HG03064 (cell line): ENCODE measurements at regions not wholly inside any gene's neighbourhood (a gene's known extent, or its start where the extent isn't known, plus 50 kb on each side); places are given as distances from the start of the nearest gene placed in this dataset.
"Not testable (repeated sequence)": the region's sequence is repeated elsewhere in the genome, so short reads cannot be mapped to it uniquely, and the experiment has no call there.

Experiments used
- ATAC-seq: cut with Tn5 transposase; IDR thresholded peaks from one replicate; pipeline ENCODE4 v1.9.1; 2021; ENCODE audit warnings: low read depth; ENCODE audit not compliant: unreplicated experiment

DNA sequence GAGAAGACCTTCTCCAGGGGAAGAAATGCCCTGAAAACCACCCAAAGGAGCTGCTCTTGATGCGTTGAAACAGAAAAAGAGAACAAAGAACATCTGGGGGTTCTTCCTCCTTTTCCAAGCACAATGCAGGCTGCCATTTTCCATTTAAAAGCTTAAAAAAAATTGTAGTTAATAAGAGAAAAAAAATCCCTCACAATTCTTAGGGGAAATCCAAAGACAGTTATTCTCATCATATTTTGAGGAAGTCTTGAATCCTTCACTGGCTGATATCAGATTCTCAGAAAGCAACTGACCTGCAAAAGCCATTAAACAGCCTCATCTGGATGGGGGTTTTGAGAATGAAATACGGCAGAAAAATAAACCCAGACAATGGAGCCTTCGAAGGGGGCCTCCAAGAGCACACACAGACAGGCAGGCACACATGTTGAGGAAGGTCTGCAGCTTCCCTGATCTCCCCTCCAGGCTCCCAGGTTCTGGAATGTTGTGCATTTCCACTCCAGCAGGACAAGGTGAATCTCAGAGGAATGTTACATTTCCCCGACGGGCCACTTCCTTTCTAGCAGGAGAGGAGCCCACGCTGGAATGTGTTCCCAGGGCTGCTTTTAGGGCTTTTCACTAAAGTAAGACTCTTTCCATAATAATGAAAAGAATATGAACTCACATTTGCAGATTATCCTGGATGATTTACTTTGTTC lies 159.4 kb upstream of the S1PR3 start:
- ATAC-seq = no peak

DNA sequence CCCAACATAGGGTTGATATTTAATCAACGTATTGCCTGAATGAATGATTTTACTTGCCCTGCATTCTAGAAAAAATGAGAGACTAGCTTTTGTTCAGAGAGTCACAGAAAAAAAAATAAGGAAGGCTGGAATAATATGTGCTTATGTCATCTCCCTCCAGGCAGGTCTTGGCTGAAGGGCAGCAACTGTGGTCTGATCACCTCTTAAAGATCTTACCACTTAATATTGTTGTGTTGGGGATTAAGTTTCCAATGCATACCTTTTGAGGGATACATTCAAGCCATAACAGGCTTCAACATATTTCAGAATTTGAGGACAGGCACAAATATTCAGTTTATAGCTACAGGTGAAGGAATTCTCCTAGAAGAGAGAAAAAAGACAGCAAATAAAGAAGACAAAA lies 157.3 kb upstream of the S1PR3 start:
- ATAC-seq = no peak

DNA sequence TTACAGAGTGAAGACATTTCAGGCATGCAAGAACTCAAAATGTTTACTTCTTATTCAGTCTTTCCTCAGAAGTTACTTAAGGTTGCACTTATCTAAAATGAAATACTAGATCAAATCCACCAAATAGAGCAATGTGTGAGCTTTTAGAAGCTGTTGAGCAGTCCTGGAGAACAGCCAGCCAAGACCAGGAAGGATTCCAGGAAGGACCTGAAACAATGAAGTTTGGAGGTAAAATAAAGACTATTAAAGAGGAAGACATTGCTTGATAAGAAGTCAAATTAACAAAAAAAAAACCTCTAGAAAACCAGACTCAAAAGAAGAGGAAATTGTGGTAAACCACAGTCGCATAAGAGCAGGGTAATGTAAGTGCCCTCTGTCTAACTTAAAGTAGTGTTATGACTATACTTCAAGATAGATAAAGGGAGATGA lies 156.2 kb upstream of the S1PR3 start:
- peak; percentile 94 for ATAC-seq

DNA sequence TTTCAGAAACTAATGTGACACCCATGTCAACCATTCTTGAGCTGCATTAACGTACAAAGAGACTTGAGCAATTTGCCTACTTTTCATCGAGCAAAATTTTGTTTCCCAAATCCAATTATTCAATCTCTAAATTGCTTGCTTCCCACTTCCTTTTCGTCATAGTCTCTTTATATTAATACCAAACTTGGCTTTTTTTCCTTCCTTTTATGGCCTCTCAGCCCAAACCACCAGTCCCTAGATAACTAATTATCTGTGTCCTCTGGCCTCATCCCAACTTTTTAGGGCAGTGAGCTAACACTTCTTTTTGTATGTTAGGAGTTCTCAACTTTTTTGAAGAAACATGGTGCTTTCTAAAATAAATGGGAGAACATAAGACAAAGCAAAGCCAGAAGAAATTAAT lies 155.5 kb upstream of the S1PR3 start:
- no peak for ATAC-seq

DNA sequence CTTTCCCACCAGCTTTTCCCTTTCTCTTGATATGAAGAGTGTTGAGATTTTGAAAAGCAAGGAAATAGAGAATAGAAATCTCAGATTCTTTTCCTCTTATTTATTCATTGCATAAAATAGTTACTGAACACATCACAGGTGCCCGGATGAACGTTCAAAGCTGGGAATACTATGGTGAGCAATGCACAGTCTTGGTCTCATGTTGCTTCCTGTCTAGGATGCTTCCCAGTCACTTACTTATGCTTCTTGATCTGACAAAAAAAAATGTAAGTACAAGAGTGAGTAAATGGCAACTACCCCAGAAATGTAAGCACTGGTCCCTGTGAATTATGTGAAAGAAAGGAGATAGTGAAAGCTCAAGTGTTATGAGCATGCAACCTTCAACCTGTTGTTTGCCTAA lies 153.5 kb upstream of the S1PR3 start:
- no peak for ATAC-seq

DNA sequence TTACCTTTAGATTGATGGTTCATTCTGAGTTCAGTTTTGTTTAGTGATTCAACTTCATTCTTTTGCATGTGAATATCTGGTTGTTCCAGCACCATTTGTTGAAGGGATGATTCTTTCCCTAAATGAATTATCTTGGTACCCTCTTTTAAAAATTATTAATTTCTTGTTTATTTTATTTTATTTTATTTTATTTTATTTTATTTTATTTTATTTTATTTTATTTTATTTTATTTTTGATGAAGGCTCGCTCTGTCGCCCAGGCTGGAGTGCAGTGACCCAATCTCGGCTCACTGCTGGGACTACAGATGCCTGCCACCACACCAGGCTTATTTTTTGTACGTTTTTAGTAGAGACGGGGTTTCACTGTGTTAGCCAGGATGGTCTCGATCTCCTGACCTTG lies 141.4 kb upstream of the S1PR3 start:
- not testable (repeated sequence) for ATAC-seq

DNA sequence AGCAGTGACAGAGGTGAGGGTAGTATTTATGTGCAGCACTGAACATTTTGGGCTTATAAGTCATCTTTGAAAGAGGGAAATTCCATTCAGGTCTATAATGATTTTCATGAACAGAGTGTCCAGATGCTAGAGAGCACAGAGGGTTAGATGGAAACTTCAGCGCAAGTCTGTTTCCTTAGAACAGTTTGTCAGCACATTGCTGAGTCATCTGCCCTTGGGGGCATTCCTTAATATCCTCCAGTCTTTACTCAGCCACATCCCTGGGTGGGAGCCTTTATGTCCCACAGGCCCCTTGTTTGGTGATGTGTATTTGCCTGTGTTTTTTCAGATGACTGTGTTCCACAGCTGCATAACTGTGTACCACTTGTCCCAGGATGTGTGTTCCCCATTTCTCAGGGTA lies 138.5 kb upstream of the S1PR3 start:
- ATAC-seq = no peak

DNA sequence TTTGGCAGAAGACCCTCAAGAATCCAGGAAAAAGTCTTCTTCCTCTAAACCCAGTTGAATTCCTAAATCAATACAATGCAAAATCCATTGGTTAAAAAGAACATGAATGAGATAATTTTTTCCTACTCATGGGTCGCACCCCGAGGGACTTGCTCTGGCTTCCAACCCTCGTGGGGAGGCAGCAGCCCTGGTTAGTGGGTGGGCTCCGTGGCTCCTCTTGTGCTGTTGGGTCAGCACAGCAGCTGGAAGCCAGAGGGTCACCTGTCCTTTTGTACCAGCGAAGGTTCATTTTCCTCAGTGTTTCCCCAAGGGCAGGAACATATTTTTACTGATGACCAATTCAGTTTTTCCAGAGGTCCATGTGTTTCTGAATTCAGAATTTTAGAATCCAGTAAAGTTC lies 120.6 kb upstream of the S1PR3 start:
- no peak for ATAC-seq

DNA sequence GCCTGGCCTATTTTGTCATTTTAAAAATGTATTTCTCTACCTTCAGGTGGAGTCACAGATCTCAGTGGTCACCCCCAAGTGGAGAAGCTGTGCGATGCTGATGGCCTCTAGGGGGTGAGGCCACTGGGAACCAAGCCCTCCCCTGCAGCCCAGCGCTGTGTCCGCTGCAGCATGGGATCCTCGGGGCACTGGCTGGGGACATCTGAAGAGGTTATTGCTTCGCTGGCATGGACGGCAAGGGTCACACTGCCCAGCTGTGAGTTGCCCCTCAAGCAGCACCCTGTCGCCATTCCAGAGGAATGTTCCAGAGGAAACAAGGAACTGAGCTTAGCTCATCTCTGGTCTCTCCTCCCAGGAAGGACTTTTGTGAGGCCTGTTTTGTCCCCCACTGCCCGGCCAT lies 119.6 kb upstream of the S1PR3 start:
- ATAC-seq = no peak

DNA sequence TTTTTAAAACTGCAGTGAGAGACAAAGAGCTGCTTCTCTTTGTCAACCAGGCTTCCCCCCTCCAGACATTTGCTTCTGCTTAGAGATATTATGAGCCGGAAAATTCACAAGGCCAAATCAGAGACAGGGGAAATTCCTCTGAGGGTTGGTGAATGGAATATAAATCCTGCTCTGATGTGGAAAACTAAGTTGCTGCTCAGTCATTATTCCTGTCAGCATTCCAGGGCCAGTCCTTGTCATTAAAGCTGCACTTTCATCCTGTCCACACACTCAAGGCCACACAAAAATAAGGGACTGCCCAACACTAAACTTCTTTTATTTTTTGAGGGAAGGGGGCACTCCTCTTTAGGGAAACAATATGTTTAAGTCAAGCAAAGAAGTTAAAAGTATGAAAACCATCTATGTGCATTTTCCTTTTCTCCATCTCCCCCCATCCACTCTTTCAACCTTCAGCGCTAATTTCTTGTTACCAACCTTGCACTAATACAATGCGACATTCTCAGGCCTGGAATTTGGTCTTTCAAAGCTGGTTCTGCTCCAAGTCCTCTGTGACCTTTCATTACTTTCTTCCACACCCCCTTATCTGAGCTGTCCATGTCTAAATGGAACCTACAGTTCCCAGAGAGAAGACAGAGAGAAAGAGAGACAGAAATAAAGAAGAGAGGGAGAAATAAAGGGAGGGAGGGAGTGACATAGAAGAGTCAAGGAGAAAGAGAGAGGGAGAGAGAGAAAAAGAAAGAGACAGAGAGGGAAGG lies 118.9 kb upstream of the S1PR3 start:
- ATAC-seq = no peak

DNA sequence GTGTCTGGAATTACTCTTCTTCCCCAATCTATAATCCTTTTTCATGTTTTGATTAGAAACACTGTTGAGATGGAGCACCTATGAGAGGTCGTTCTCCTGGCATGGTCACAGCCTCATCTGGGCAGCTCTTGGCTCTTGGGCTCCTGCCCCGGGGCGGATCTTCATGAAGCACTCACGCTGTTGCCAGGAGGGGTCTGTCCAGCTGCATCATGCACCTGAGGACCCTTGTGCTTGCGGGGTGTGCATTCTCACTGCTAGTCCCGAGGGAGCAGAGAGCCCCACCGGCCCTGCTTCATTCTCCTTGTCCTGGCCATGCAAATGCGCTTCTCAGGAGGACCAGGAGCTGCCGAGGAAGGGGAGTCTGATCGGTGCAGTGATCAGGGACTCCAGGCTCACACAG lies 117.6 kb upstream of the S1PR3 start:
- no peak for ATAC-seq

DNA sequence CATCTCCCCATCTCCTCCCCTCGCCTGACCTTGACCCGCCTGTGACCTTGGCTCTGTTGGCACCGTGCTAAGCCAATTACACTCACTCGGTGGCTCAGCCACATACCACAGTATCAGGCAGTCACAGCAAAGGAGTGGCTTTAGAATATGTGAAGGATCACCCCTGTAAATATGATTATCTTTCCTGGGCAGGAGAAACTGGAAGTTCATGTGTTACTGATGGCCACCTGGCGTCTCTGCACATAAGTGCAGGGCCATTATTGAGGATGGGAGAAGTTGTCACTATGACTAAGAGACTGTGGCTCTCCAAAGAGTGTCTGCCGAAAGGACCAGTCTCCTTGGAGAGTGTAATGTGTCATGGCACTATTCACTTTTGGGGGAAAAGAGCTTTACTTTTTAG lies 116.9 kb upstream of the S1PR3 start:
- no peak for ATAC-seq

DNA sequence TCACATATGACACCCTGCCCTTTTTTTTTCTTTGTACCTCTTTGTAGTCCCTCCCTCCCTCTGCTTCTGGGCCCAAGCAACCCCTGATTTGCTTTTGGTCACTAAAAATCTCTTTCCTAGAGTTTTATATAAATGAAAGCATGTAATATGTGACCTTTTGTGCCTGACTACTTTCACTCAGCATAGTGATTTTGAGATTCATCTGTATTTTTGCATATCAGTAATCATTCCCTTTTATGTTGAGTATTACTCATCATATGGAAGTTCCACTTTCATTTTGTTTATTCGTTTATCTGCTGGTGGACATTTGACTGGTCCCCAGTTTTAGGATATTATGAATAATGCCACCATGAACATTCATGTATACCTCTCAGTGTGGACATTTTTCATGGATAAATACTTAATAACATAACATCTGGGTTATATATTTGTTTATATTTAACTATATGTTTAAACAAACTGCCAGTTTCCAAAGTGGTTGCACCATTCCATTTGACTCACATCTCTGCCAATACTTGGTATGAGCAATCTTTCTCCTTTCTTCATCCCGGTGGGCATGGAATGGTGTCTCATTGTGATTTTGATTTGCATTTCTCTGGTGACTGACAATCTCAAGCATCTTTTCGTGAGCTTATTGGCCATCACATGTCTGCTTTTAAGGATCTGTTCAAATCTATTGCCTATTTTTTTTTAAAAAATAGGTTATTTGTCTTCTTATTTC lies 115.7 kb upstream of the S1PR3 start:
- ATAC-seq = no peak

DNA sequence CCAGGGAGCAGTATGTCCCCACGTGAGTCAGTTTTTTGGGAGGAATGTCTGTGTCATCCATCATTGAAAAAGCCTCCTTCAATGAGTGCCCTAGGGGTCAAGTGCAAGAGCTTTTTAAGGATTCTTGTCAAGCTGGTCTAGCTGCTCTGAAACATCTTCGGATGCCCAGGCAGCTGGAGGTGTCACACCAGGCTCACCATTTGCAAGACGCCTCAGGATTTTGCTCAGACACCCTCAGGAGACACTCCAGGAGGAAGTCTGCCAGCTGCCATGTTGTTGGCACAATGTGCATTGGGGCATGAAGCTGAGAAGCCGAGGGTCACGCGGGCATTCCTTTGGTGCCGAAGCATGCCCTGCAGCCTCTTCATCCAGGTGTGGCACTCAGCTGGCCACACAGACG lies 111.1 kb upstream of the S1PR3 start:
- no peak for ATAC-seq

DNA sequence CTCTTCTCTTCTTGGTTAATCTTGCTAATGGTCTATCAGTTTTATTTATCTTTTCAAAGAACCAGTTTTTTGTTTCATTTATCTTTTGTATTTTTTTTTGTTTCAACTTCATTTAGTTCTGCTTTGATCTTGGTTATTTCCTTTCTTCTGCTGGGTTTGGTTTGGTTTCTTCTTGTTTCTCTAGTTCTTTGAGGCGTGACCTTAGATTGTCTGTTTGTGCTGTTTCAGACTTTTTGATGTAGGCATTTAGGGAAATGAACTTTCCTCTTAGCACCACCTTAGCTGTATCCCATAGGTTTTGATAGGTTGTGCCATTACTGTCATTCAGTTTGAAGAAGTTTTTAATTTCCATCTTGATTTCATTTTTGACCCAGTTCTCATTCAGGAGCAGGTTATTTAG lies 107.0 kb upstream of the S1PR3 start:
- not testable (repeated sequence) for ATAC-seq

DNA sequence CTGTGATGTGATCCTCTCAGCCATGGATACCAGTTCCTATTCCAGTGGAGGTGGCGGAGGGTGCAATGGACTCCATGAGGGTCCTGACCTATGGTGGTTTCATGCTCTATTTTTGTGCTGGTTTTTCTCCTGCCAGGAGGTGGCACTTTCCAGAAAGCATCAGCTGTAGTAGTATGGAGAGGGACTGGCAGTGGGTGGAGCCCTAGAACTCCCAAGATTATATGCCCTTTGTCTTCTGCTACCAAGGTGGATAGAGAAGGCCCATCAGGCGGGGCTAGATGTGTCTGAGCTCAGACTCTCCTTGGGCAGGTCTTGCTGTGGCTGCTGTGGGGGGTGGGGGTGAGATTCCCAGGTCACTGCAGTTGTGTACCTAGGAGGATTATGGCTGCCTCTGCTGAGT lies 104.5 kb upstream of the S1PR3 start:
- ATAC-seq = not testable (repeated sequence)

DNA sequence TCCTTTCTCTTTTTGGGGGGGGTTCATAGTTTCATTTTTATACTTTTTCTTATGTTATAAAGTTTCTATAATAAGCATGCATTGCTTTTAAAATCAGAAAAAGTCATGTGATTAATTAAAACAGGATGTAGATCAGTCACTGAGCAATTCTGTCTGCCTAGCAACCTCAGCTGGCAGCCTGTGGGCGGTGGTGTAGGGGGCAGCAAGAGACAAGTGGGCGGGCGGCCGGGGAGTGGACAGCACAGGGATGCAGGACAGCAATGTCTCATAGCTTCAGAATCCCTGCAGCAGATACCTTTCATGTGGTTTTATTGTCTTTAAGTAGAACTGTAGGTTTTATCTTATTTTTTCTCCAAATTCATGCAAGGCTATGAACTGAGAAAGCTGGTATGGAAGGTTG lies 101.9 kb upstream of the S1PR3 start:
- no peak for ATAC-seq

DNA sequence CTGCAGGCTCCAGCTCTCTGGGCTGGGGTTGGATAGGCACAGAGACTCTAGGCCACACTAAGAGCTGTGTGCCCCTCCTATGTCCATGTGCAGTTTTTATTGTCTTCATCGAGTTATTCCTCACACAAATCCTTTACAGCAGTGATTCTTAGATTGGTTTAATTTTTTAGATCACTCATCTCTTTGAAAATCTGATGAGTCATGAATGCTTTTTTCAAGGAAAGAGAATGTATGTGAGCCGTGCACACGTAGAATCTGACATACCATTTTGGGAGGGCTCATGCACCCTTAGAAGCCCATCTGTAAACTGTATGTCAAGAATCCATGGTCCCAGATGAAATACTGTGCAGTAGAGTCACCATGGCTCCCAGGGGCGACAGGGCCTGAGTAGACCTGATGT lies 100.7 kb upstream of the S1PR3 start:
- no peak for ATAC-seq

DNA sequence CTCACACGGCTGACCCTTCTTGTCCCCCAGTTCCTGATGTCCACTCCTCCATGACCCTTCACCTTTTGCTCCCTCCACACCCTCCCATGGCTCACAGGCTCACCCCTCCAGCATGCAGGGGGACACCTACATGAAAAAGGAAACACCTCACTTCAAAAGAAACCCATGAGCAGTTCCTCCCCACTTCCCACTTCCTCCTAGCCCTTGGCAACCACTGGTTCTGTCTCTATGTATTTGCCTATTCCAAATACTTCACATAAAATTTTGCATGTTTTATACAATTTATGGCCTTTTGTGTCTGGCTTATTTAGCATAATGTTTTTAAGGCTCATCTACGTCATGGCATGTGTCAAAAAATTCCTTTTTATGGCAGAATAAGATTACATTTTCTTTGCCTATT lies 100.2 kb upstream of the S1PR3 start:
- no peak for ATAC-seq

DNA sequence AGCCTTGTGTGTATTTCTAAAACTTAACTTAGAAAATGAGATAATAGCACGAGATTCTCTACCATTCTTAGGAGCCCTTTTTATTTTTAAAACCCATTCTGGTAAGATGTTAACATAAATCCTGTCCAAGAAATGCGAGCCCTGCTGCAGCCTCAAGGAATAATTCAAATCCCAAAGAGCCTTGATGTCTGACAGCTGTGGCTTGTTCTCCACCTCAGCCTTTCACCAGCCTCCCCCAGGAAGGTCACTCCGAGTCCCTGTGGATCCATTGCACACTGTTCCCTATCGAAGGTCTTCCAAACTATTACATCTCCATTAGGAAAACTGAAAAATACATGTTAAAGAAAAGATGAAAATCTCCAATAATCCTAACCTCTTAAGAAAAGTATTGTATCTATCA lies 98.5 kb upstream of the S1PR3 start:
- no peak for ATAC-seq

DNA sequence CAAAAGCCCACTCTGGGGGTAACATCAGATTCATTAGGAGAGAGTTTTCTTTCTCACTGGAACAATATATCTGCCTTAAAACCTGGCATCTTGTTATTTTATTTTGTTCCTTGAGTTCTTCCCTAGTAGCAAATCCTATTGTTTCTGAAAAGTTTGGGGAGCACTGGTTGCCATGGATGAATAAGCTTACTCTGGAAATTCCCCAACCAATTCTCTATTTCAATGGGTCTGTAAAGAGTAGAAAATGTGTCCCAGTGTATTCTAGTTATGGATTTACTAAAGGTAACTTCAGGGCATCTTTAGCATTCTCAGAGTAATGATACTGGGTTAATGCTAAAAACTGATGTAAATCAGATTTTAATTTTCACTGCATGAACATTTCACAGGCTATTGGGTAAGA lies 94.2 kb upstream of the S1PR3 start:
- ATAC-seq = no peak
